GM12891 (cell line): ENCODE measurements at regions not wholly inside any gene's neighbourhood (a gene's known extent, or its start where the extent isn't known, plus 50 kb on each side); places are given as distances from the start of the nearest gene placed in this dataset.

Experiments
- POLR2AphosphoS5 ChIP-seq: IDR thresholded peaks from 2 replicates; pipeline ENCODE4 v1.6.1; 2011; ENCODE audit warnings: low read depth, low read length, control low read depth
- SPI1 ChIP-seq: IDR thresholded peaks from 2 replicates; pipeline ENCODE4 v1.6.1; 2011; ENCODE audit warnings: low read depth, low read length, control low read depth

DNA sequence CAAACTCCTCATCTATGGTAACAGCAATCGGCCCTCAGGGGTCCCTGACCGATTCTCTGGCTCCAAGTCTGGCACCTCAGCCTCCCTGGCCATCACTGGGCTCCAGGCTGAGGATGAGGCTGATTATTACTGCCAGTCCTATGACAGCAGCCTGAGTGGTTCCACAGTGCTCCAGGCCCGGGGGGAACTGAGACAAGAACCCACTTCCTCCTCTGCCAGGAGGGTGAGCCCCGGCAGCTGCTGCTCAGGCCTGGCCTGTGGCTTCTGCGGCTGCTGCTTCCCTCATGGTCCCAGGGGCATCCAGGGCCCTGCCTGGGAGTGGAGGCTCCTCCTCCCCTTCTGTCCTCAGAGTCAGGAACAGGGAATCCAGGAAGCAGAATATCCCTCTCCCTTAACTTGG is 98.4 kb downstream of the ZNF280B start:
- TF ChIP-seq POLR2AphosphoS5 (no peak), SPI1 (peak; percentile 93)
